Nephron progenitor cell (in vitro differentiated cells): ENCODE measurements at regions not wholly inside any gene's neighbourhood (a gene's known extent, or its start where the extent isn't known, plus 50 kb on each side); places are given as distances from the start of the nearest gene placed in this dataset.

Experiments used
- DNase-seq: peaks from one replicate; pipeline ENCODE4 v3.0.0; 2021
- H3K27ac Mint-ChIP-seq: 2 replicates; pipeline ENCODE4 v1.8.0; 2021; ENCODE audit warnings: mild to moderate bottlenecking, moderate library complexity, mixed read lengths
- H3K27me3 Mint-ChIP-seq: 2 replicates; pipeline ENCODE4 v1.8.0; 2021; ENCODE audit warnings: mild to moderate bottlenecking, low read depth, mixed read lengths; ENCODE audit not compliant: poor library complexity
- H3K36me3 Mint-ChIP-seq: 2 replicates; pipeline ENCODE4 v1.8.0; 2021; ENCODE audit warnings: low read depth, mixed read lengths
- H3K4me1 Mint-ChIP-seq: 2 replicates; pipeline ENCODE4 v1.8.0; 2021; ENCODE audit warnings: mixed read lengths
- H3K4me3 Mint-ChIP-seq: 2 replicates; pipeline ENCODE4 v1.8.0; 2021; ENCODE audit warnings: mild to moderate bottlenecking, moderate library complexity, mixed read lengths
- H3K9me3 Mint-ChIP-seq: 2 replicates; pipeline ENCODE4 v1.8.0; 2021; ENCODE audit warnings: mild to moderate bottlenecking, moderate library complexity, mixed read lengths
- CTCF ChIP-seq: fragments of 200-600 bp; sonication (generic); IDR thresholded peaks from 2 replicates; pipeline ENCODE4 v1.5.0; 2021; ENCODE audit warnings: antibody characterized with exemption

- Mint-ChIP-seq H3K27ac (no peak overlapping the region), H3K27me3 (peaks cover 3% of the 10 kb centered on the region), H3K9me3 (peaks cover 20% of the 10 kb centered on the region), H3K4me3 (no peak overlapping the region), H3K4me1 (peaks cover 58% of the 10 kb centered on the region), H3K36me3 (no peaks in the 10 kb centered on the region)
- TF ChIP-seq CTCF: no peak
- no peak for DNase-seq
These were observed 385.1 kb downstream of the SMOC2 start for GRCh38 chr6:168826078-168826390.

GRCh38 chr6:168825226-168826077 lies 384.5 kb downstream of the SMOC2 start:
- no peak for DNase-seq
- peaks cover 60% of the 10 kb centered on the region for H3K4me1 Mint-ChIP-seq
- H3K9me3 Mint-ChIP-seq: peaks cover 20% of the 10 kb centered on the region
- H3K27ac Mint-ChIP-seq: no peak overlapping the region
- TF ChIP-seq CTCF: no peak
- peaks cover 3% of the 10 kb centered on the region for H3K27me3 Mint-ChIP-seq
- no peaks in the 10 kb centered on the region for H3K36me3 Mint-ChIP-seq
- H3K4me3 Mint-ChIP-seq: no peak overlapping the region

GRCh38 chr6:168823397-168824212 lies 382.6 kb downstream of the SMOC2 start:
- peaks cover 4% of the 10 kb centered on the region for H3K36me3 Mint-ChIP-seq
- H3K4me3 Mint-ChIP-seq: peak overlapping the region; percentile 44
- H3K4me1 Mint-ChIP-seq: peaks cover 60% of the 10 kb centered on the region
- peaks cover 32% of the 10 kb centered on the region for H3K9me3 Mint-ChIP-seq
- peak overlapping the region; percentile 98 for H3K27ac Mint-ChIP-seq
- no peak for TF ChIP-seq CTCF
- peak; percentile 33 for DNase-seq
- peaks cover 3% of the 10 kb centered on the region for H3K27me3 Mint-ChIP-seq

GRCh38 chr6:168822376-168822775 lies 381.4 kb downstream of the SMOC2 start:
- H3K4me1 Mint-ChIP-seq: peaks cover 52% of the 10 kb centered on the region
- H3K36me3 Mint-ChIP-seq: peaks cover 11% of the 10 kb centered on the region

GRCh38 chr6:168819546-168819945 lies 378.6 kb downstream of the SMOC2 start:
- H3K27ac Mint-ChIP-seq: no peak overlapping the region
- peaks cover 43% of the 10 kb centered on the region for H3K9me3 Mint-ChIP-seq

More at GRCh38 chr6:168822376-168822775, 381.4 kb downstream of the SMOC2 start:
- H3K4me3 Mint-ChIP-seq: no peak overlapping the region
- peaks cover 43% of the 10 kb centered on the region for H3K9me3 Mint-ChIP-seq
- DNase-seq: no peak
- no peak overlapping the region for H3K27ac Mint-ChIP-seq
- no peak for TF ChIP-seq CTCF
- peaks cover 3% of the 10 kb centered on the region for H3K27me3 Mint-ChIP-seq

More at GRCh38 chr6:168819546-168819945, 378.6 kb downstream of the SMOC2 start:
- Mint-ChIP-seq H3K4me3 (no peak overlapping the region), H3K27me3 (peaks cover 6% of the 10 kb centered on the region), H3K36me3 (peaks cover 11% of the 10 kb centered on the region), H3K4me1 (peaks cover 36% of the 10 kb centered on the region)
- no peak for DNase-seq
- TF ChIP-seq CTCF: no peak
